Epidermal melanocyte (primary cell): ENCODE measurements at regions not wholly inside any gene's neighbourhood (a gene's known extent, or its start where the extent isn't known, plus 50 kb on each side); places are given as distances from the start of the nearest gene placed in this dataset.
A peak's percentile ranks its signal among the peaks of the same experiment; 100 is the strongest.
"Not testable (repeated sequence)": the region's sequence is repeated elsewhere in the genome, so short reads cannot be mapped to it uniquely, and the experiment has no call there.

Experiments
- DNase-seq: peaks from one replicate; pipeline ENCODE4 v3.0.0; 2011; ENCODE audit warnings: low spot score; ENCODE audit not compliant: insufficient read length

DNA sequence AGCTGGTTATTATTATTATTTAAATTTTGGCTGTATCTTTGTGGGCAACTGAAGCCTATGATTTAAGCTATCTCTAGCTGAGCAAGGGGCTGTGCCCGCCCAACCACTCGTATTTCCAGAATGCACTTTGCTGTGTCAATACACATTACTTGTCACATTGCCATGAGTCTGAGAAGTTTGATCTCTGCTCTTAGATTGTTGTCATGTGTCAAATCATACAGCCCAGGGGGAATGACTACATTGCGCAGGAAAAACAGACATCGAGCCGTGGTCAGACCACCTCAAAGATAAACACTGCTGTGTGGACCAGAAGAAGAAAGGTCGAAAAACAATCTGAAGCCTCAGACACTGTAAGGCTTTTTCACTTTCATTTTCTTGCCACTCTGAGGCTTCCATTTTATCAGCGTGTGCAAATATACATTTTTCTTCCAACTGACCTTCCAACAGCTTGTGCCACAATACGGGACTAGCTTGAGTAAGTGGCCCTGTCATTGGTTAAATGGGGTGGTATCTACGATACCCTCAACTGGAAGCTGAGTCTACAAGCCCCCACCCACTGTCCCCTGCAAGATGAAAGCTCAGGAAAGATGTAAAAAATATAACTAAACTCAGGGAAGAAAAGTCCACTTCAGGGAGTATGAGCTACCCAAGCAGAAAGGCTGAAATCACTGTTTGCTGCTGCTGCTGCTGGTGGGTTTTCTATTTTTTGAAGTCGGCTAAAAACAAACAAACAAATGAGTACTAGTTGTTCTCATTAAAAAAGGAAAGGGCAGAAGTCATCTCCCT lies 603.0 kb downstream of the BNC2 start:
- DNase-seq, result no peak

DNA sequence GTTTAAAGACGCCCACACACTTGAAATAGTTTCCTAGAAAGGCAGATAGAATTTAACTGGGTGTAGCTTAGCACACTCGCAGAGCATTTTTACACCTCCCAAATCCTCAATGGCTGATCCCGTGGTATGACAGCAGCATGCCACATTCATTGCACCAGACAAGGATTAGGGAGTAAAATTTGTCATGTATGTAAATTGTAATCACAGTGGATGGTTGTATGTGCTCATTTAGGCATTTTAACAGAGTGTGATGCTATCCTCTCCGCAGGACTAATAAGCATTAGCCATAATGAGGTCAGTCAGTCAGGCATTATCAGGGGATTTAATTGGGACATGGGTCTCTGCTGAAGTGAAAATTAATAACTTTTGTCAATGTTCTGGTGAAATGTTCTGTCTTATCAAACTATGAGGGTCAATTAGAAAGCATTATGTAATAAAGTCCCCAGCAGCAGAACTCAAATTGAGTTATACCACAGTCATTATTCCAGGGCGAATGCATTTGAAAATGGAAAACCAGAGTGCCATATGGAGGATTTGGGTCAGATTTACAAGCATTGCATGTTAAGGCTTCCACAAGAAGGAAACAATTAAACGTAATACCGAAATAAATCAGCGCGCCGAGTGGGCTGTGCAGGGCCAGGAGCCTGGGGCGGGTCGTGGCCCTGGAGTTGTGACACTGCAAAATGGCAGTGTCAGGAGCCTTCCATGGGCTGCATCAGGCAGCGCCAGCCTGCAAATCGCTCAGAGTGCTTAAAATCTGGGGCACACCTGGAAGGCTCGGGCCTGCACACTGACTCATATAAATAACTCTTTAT lies 602.2 kb downstream of the BNC2 start:
- no peak for DNase-seq

GRCh38 chr9:16271967-16272366 lies 598.5 kb downstream of the BNC2 start:
- no peak for DNase-seq

DNA sequence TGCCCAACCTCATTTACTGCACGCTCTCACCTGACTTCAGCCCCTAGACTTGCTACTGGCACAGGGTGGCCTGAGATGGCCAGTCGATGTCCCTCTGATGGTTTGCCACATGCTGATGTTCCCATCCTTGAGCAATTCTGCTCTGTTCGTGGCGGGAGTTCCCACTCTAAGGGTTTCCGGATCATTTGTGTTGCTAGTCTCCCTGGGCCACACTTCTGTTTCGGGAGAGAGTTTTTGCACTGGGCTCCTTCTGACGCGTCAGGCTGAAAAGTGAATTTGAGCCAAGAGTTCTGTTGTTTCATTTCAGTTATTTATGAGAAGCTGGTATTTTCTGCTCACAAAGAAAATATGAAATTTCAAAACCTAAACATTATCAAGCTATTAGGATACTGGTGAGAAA lies 597.7 kb downstream of the BNC2 start:
- DNase-seq, result no peak

DNA sequence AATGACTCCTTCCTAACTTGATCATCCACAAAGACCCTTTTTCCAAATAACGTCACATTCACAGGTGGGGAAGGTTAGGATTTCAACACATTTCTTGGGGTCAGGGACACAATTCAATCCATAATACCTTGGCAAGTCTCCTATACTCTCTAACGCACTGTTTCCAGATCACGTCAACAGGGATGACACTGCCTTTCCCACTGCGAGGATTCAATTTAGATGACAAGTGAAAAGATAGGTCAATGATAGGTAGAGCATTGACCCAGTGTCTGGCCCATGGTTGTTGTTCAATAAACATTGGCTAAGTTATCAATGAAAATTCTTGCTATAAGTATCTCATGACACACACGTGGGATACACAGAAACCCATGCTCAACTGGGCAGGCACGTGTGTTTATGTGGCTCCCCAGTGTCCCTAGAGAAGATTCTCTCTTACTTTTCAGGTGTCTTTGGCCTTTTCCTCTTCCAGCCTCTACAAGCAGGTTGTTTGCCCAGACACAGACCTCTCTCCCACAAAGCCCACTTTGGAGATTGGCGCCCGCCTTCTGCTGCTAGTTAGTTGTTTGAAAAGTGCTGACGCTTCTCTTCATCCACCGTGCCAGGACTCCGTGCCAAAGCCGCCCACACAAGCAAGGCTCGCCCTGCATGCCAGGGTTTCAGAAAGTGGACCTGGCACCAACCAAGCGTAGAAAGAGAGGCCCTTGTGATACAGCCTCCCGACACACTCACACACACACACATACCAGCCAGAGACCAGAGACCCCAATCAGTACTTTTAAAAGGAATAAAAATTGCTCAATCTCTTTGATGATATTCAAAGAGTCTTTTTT lies 594.5 kb downstream of the BNC2 start:
- no peak for DNase-seq

- no peak for DNase-seq
Observed at GRCh38 chr9:16276866-16277265, 593.6 kb downstream of the BNC2 start.

- DNase-seq, result no peak
Observed at GRCh38 chr9:16277471-16277960, 593.0 kb downstream of the BNC2 start.

GRCh38 chr9:16278326-16278999 lies 592.0 kb downstream of the BNC2 start:
- DNase-seq, result no peak

GRCh38 chr9:16281707-16282106 lies 588.8 kb downstream of the BNC2 start:
- no peak for DNase-seq

DNA sequence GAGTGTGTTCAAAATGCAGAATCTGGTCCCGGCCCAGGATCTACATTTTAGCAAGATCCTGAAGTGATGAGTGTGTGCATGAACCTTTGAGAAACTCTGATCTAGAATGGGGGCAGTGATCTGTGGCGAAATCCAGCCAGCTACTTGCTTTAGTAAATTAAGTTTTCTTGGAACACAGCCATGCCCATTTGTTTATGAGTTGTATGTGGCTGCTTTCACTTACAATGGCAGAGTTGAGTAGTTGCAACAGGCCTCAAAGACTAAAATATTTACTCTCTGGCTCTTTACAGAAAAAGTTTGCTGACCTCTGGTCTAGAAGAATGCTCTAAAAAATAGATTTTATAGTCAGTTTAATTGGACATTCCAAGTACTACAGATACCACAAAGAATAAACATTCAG lies 588.3 kb downstream of the BNC2 start:
- no peak for DNase-seq

DNA sequence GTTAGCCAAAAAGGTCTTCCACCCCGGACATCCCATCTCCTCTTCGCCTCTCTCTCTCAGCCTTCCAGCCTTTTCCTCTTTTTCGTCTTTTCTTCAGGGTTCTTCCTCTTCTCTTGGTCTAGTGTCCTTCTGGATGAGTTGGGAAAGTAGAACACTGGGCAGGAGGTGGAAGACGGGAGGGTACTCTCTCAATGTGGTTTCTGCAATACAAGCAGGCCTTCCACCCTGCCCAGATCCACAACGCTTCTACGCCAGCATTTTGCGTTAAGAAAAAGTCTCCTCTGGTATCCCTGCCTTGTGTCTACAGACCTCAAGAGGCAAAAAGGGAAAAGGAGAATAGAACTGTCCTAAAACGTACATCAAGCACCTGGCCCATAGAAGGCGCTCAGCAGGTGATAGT lies 587.8 kb downstream of the BNC2 start:
- DNase-seq, result no peak

DNA sequence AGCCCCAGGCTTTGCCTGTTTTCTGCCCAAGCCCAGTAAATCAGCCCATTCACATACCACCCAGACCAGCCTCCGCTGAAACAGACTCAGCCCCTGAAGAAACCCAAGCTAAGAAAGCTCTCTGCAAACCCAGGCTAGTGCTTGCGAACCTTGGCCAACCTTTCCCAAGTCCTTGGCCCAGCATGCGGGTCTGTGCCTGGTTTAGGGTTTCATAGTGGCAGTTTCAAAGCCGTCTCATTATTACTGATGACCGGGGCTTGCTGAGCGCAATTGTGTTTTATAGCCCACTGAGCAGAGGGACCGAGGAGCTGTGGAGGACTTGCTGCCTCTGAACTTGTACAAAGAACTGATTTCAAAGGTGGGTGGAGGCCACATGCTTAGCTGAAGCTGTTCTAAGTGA lies 584.3 kb downstream of the BNC2 start:
- DNase-seq, result no peak

- DNase-seq, result no peak
Observed at GRCh38 chr9:16289639-16290038, 580.8 kb downstream of the BNC2 start.

DNA sequence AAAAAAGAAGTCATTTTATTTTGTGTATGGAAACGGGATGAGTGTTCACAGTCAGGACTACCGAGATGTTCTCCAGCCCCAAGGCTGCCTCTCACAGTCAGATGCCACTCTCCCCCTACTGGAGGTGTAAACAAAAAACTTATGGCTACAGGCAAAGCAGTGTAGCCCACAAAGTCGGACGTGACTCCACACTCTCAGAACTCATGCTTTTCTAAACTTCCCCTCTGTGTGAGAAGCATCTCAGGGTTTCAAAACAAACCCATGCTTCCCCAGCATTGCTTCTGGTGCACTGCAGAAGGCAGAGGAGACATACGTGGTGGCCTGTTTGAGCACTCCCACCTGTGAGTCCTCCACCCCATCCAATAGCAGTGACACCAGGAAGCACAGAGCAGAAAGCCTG lies 580.3 kb downstream of the BNC2 start:
- DNase-seq, result no peak

GRCh38 chr9:16291921-16292320 lies 578.5 kb downstream of the BNC2 start:
- no peak for DNase-seq

GRCh38 chr9:16293610-16294009 lies 576.9 kb downstream of the BNC2 start:
- no peak for DNase-seq

DNA sequence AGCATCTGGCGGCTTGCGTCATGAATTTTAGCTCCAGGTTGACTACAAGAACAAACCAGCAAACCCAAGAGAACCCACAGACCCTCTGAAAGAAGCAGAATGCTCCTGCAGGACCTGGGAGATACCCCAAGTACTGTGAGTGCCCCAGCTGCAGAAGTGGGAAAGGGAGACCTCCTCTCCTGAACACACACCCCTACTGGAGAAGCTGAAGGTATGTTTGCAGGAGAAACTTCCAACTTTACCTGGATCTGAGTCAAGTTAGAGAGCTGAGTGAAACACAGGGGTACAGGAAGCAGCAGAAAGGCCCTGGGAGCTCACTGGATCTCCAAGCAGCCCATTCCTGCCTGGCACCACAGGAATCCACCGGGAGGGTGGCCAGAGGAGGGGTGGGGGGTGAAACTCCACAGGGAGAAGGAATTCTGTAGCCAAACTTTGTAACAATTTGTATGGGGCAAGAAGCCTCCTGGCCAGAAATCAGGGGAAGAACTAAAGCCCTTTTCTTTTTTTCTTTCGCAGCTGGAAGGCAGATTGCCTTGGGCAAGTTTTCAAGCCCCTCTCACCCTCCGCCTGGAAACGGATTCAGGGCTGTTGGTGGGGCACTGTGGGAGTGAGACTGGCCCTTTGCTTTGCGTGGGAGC lies 576.2 kb downstream of the BNC2 start:
- no peak for DNase-seq

GRCh38 chr9:16294940-16295339 lies 575.5 kb downstream of the BNC2 start:
- not testable (repeated sequence) for DNase-seq

DNA sequence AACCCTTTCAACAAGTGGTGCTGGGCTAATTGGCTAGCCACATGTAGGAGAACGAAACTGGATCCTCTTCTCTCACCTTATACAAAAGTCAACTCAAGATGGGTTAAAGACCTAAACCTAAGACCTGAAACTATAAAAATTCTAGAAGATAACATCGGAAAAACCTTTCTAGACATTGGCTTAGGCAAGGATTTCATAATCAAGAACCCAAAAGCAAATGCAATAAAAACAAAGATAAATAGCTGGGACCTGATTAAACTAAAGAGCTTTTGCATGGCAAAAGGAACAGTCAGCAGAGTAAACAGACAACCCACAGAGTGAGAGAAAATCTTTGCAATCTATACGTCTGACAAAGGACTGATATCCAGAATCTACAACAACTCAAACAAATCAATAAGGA lies 571.1 kb downstream of the BNC2 start:
- DNase-seq, result not testable (repeated sequence)

DNA sequence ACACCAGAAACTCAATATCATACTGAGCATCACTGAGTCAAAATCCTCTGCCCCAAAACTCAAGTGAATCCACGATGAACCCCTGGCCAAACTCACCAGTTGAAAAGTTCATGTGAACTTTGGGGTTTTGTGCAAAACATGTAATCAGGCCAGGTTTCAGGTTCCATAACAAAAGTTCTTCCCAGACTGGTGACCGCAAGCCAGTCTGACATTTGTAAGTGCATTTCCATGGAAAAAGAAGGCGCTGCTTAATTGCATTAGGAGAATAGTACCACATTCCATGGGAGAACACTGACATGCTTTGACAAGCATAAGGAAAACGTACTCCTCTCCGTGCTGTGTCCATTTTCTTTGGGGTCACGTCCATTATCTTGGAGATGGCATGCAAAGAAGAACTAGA lies 567.0 kb downstream of the BNC2 start:
- no peak for DNase-seq

- peak; percentile 66 for DNase-seq
Observed at GRCh38 chr9:16304301-16304700, 566.2 kb downstream of the BNC2 start.
